LHCN-M2 (cell line): ENCODE measurements at regions not wholly inside any gene's neighbourhood (a gene's known extent, or its start where the extent isn't known, plus 50 kb on each side); places are given as distances from the start of the nearest gene placed in this dataset.
A peak's percentile ranks its signal among the peaks of the same experiment; 100 is the strongest.
"Not testable (repeated sequence)": the region's sequence is repeated elsewhere in the genome, so short reads cannot be mapped to it uniquely, and the experiment has no call there.

ENCODE experiments used
- DNase-seq: peaks from one replicate; pipeline ENCODE4 v3.0.0-alpha.2; 2012; ENCODE audit warnings: low read depth

GRCh38 chr1:80341021-80341420, 1334.5 kb upstream of the ADGRL4 start:
- no peak for DNase-seq

GRCh38 chr1:80318108-80318507, 1311.6 kb upstream of the ADGRL4 start:
- DNase-seq: no peak

- DNase-seq: no peak
Observed at GRCh38 chr1:80310703-80311245, 1304.2 kb upstream of the ADGRL4 start.

- DNase-seq: peak; percentile 7
Observed at GRCh38 chr1:80305466-80305865, 1298.9 kb upstream of the ADGRL4 start.

GRCh38 chr1:80293818-80294217, 1287.3 kb upstream of the ADGRL4 start:
- peak; percentile 21 for DNase-seq

- DNase-seq: not testable (repeated sequence)
Observed at GRCh38 chr1:80288750-80289149, 1282.2 kb upstream of the ADGRL4 start.

GRCh38 chr1:80282536-80282935, 1276.0 kb upstream of the ADGRL4 start:
- no peak for DNase-seq

- peak; percentile 21 for DNase-seq
Observed at GRCh38 chr1:80278936-80279335, 1272.4 kb upstream of the ADGRL4 start.

GRCh38 chr1:80274256-80274655, 1267.7 kb upstream of the ADGRL4 start:
- no peak for DNase-seq

- no peak for DNase-seq
Observed at GRCh38 chr1:80272495-80272894, 1266.0 kb upstream of the ADGRL4 start.

GRCh38 chr1:80258659-80259058, 1252.1 kb upstream of the ADGRL4 start:
- no peak for DNase-seq

GRCh38 chr1:80251591-80251990, 1245.1 kb upstream of the ADGRL4 start:
- DNase-seq: peak; percentile 29

GRCh38 chr1:80251171-80251570, 1244.6 kb upstream of the ADGRL4 start:
- DNase-seq: no peak

GRCh38 chr1:80250573-80251168, 1244.1 kb upstream of the ADGRL4 start:
- no peak for DNase-seq

- DNase-seq: no peak
Observed at GRCh38 chr1:80249699-80250098, 1243.2 kb upstream of the ADGRL4 start.

GRCh38 chr1:80248886-80249285, 1242.4 kb upstream of the ADGRL4 start:
- DNase-seq: peak; percentile 55

GRCh38 chr1:80245813-80246212, 1239.3 kb upstream of the ADGRL4 start:
- DNase-seq: no peak

- peak; percentile 88 for DNase-seq
Observed at GRCh38 chr1:80244372-80244771, 1237.8 kb upstream of the ADGRL4 start.

GRCh38 chr1:80241566-80241965, 1235.0 kb upstream of the ADGRL4 start:
- no peak for DNase-seq

GRCh38 chr1:80225510-80225909, 1219.0 kb upstream of the ADGRL4 start:
- DNase-seq: peak; percentile 24

GRCh38 chr1:80221319-80221718, 1214.8 kb upstream of the ADGRL4 start:
- no peak for DNase-seq

GRCh38 chr1:80218112-80218511, 1211.6 kb upstream of the ADGRL4 start:
- DNase-seq: peak; percentile 71

GRCh38 chr1:80217377-80217986, 1211.0 kb upstream of the ADGRL4 start:
- DNase-seq: peak; percentile 83
